Mucosa of descending colon (tissue), 3 donors: ENCODE measurements at regions not wholly inside any gene's neighbourhood (a gene's known extent, or its start where the extent isn't known, plus 50 kb on each side); places are given as distances from the start of the nearest gene placed in this dataset.

Experiments used
- ATAC-seq: fragments of 200-7000 bp; cut with Tn5 transposase; one replicate; pipeline ENCODE4 v1.9.1; 2020; ENCODE audit warnings: mild to moderate bottlenecking, moderate library complexity
- DNase-seq, 3 donors: peaks; one replicate each; pipeline ENCODE4 v3.0.0-alpha.2; 2020
- H3K36me3 ChIP-seq: fragments of 200-600 bp; one replicate; pipeline ENCODE4 v1.8.0; 2021; ENCODE audit warnings: low read depth, mild to moderate bottlenecking
- H3K4me1 ChIP-seq: fragments of 200-600 bp; one replicate; pipeline ENCODE4 v1.8.0; 2021; ENCODE audit warnings: low read depth, mild to moderate bottlenecking
- H3K4me3 ChIP-seq: fragments of 200-600 bp; one replicate; pipeline ENCODE4 v1.8.0; 2021; ENCODE audit warnings: mild to moderate bottlenecking
- H3K9me3 ChIP-seq: fragments of 200-600 bp; one replicate; pipeline ENCODE4 v1.8.0; 2021; ENCODE audit warnings: mild to moderate bottlenecking
- intact Hi-C, 2 donors: fragments of 100-400 bp; cut with DNase I in 1 of 2; cut with micrococcal nuclease in 1 of 2; formaldehyde crosslinking; loops; one replicate each; pipeline versions ENCODE4 v1.11.0 to v1.11.1; 2022; cut with DNase I, micrococcal nuclease
- TF ChIP-seq, protein P1 (sequence below): fragments of 200-600 bp; IDR thresholded peaks from one replicate; pipeline ENCODE4 v1.8.0; 2022; ENCODE audit warnings: antibody characterized with exemption, mild to moderate bottlenecking
- donor health status: DM: no; HTN: no; CAD: no; lungs with moderate emphysema.
- donor health status: DM: no; HTN: no; CAD: no.
- donor health status: DM: no; HTN: yes; CAD: no.

DNA sequence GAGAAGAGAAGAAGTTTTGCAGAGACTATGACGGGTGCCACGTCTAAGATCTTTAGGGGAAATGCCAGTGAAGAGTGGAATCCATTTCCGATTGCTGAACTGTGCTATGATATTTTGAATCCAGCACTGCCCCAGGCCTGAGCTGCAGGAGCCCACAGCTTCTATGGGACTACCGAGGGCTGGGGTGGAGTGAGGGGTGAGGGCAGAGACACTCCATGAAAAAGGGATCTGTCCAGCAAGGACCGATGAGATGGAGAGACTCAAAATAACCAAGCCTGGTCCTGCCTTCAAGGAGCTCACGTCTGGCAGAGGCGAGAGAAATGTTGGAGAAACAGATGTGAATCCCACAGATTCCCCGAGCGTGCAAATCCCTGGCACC lies 79.8 kb upstream of the MEF2A start:
- H3K4me3 ChIP-seq, result no peak overlapping the region

DNA sequence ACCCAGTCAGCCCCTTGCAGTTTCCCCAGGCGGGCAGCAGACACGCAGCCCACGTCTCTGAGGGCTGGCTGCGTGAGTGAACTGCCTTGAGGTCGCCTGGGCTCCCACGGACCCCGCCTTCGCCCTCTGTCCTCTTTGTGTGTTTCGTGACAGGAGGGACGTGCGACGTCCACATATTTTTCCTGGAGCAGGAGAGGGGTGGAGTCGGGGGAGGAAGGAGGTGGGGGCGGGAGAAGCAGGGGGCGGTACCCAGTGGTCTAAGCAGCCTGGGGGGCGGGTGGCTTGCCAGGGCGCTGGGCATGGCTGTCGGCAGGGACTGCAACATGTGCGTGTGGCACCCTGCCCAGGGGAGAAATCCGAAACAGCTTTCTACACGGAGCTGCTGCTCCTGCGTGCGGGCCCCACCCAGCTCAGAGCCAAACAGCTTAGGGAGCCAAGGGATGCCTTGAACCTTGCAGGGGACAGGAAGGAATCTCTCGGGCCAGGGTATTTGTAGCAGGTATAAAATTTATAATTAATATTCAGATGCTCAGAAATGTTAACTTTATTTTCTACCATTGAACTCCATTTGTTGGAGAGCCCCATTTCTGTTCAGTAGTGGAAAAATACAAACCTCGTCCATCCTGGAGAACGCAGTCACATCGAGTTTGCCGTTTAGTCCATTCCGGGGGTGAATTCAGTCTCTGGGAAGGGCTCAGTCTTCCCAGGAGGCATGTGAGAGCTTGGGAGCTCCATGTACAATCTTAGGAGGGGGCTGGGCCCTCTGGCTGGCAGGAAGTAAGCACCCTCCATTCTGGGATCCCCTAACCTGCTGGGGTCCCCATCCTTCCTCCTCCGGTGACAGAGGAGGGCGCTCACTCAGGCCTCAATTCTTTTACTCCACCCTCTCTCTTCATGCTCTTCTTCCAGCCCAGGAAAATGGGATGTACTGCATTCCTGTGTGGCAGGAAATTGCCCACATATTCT lies 79.1 kb upstream of the MEF2A start:
- ATAC-seq (peak; percentile 76), DNase-seq (peak; percentile 57 to 71 (median 66))
- no peak overlapping the region for H3K4me3 ChIP-seq
- intact Hi-C loops, result no loop called here
- TF ChIP-seq, protein P1, sequence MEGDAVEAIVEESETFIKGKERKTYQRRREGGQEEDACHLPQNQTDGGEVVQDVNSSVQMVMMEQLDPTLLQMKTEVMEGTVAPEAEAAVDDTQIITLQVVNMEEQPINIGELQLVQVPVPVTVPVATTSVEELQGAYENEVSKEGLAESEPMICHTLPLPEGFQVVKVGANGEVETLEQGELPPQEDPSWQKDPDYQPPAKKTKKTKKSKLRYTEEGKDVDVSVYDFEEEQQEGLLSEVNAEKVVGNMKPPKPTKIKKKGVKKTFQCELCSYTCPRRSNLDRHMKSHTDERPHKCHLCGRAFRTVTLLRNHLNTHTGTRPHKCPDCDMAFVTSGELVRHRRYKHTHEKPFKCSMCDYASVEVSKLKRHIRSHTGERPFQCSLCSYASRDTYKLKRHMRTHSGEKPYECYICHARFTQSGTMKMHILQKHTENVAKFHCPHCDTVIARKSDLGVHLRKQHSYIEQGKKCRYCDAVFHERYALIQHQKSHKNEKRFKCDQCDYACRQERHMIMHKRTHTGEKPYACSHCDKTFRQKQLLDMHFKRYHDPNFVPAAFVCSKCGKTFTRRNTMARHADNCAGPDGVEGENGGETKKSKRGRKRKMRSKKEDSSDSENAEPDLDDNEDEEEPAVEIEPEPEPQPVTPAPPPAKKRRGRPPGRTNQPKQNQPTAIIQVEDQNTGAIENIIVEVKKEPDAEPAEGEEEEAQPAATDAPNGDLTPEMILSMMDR, result no peak
- no peaks in the 10 kb centered on the region for H3K9me3 ChIP-seq
- H3K4me1 ChIP-seq, result peaks cover 9% of the 10 kb centered on the region
- no peaks in the 10 kb centered on the region for H3K36me3 ChIP-seq

More for the DNA sequence above, 79.8 kb upstream of the MEF2A start:
- H3K4me1 ChIP-seq, result peaks cover 9% of the 10 kb centered on the region
- no peak for DNase-seq
- intact Hi-C loops, result no loop called here
- peak; percentile 28 for ATAC-seq
- H3K9me3 ChIP-seq, result no peaks in the 10 kb centered on the region
- TF ChIP-seq, protein P1, result no peak
- no peaks in the 10 kb centered on the region for H3K36me3 ChIP-seq

DNA sequence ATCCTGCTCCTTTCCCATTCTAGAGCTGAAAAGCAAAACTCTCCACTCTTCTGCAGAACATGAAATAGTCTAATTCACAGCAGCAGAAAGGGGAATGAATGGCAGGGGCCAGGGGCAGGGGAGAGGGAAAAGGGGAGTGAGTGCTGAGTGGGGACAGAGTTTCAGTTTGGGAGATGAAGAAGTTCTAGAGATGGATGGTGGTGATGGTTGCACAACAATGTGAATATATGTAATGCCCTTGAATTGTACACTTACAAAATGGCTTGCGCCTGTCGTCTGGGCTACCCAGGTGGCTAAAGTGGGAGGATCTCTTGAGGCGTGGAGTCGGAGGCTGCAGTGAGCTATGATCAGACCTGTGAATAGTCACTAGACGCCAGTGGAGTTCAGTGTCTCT lies 78.5 kb upstream of the MEF2A start:
- no peak overlapping the region for H3K4me3 ChIP-seq
- H3K36me3 ChIP-seq, result no peaks in the 10 kb centered on the region
- H3K4me1 ChIP-seq, result peaks cover 9% of the 10 kb centered on the region
- no peak for ATAC-seq
- intact Hi-C loops, result no loop called here
- H3K9me3 ChIP-seq, result no peaks in the 10 kb centered on the region
- TF ChIP-seq, protein P1, result no peak
- no peak for DNase-seq

DNA sequence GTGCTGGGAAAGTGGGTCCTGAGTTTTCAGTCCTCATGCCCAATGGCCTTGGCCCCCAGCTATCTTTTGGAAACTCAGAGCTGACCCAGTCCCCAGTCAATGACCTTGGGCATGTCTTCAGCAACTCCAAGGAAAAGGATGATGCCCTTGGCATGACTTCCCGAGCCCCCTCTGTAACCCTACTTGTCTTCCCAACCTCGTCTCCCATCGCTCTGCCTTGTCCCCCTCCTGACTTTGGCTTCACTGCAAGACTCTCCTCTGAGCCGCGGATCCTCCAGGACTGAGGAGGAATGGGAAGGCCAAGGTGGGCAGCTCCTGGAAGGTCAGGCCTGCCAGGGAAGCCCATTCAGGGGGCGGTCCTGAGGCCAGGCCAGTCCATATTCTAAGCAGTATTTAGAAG lies 73.5 kb upstream of the MEF2A start:
- H3K4me1 ChIP-seq, result peaks cover under 1% of the 10 kb centered on the region
- H3K9me3 ChIP-seq, result no peaks in the 10 kb centered on the region
- H3K4me3 ChIP-seq, result no peak overlapping the region
- H3K36me3 ChIP-seq, result no peaks in the 10 kb centered on the region
- ATAC-seq (no peak), DNase-seq (no peak)
- intact Hi-C loops, result no loop called here
- TF ChIP-seq, protein P1, result no peak

DNA sequence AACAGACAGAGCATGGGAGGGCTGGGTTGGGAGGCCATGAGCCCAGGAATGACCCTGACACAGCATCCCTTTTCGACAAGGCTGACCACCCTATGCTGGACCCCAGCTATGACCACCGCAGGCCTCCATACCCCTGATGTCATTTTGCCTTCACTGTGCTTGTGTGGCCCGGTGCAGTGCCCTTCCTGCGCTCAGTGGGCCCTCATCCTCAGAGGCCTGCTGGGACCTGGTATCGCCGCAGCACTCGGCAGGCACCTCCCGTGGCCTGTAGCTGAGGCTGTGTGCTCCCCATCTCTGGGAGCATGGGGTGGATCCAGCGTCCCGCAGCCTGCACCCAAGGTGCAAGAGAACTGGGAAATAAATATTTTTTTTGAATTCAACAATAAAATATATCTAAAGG lies 73.1 kb upstream of the MEF2A start:
- H3K9me3 ChIP-seq, result no peaks in the 10 kb centered on the region
- ATAC-seq (no peak), DNase-seq (no peak)
- H3K4me3 ChIP-seq, result no peak overlapping the region
- no peaks in the 10 kb centered on the region for H3K4me1 ChIP-seq
- intact Hi-C loops, result no loop called here
- no peaks in the 10 kb centered on the region for H3K36me3 ChIP-seq
- TF ChIP-seq, protein P1, result no peak
